DMS153 (cell line): ENCODE measurements at regions not wholly inside any gene's neighbourhood (a gene's known extent, or its start where the extent isn't known, plus 50 kb on each side); places are given as distances from the start of the nearest gene placed in this dataset.
"Not testable (repeated sequence)": the region's sequence is repeated elsewhere in the genome, so short reads cannot be mapped to it uniquely, and the experiment has no call there.

Experiments used
- DNase-seq: peaks from one replicate; lab custom pipeline; 2025; lab: John Stamatoyannopoulos, UW

- DNase-seq = no peak
Observed at GRCh38 chr2:38146907-38147307, 71.0 kb upstream of the CYP1B1 start.

DNA sequence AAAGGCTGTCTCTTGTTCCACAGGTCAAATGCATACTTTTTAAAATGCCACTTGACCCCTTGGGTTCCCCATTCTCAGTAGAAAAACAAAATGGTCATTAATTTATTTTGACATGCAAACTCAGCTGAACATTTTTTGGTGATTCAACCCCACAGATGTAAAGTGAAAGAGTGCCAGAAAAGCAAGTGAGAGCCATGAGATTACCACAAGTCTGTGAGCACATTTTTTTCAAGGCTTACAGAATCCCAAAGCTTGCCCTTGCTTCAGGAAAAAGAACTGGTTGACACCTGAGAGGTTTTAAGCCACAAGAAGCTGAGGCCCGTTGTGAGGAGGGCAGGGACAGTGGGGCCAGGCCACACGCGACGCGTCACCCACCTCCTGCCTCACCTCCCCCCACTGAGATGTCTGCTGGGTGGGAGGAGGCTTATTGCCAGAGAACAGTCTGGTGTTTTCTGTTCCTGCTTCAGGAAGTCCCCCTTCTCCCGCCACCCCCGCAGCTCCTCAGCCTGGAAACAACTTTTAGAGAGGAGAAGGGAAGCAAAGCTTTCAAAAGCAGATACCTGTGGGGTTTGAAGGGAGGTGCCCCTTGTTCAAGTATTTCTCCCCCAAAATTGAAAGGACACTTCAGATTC lies 70.4 kb upstream of the CYP1B1 start:
- DNase-seq = no peak

- no peak for DNase-seq
Observed at GRCh38 chr2:38145236-38145635, 69.3 kb upstream of the CYP1B1 start.

DNA sequence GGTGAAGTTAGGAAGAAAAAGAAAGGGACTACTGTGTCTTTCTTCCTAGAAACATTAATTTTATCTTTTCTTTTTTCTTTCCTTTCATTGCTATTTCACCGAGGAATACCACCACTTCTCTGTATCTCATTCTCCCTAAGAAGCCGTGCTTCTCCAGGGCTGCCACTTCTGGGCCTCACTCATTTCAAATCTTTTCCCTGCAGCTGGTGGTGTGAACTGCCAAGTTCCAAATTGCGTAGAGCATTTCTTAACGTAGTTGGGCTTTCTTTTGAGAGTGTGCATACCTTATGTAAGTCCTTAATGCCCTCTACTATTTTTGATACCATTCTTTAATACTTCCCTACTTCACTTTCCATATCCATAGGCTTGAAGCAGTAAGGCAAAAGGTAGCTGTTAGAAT lies 66.7 kb upstream of the CYP1B1 start:
- DNase-seq = no peak

- DNase-seq = no peak
Observed at GRCh38 chr2:38141501-38141900, 65.5 kb upstream of the CYP1B1 start.

- no peak for DNase-seq
Observed at GRCh38 chr2:38138996-38139395, 63.0 kb upstream of the CYP1B1 start.

DNA sequence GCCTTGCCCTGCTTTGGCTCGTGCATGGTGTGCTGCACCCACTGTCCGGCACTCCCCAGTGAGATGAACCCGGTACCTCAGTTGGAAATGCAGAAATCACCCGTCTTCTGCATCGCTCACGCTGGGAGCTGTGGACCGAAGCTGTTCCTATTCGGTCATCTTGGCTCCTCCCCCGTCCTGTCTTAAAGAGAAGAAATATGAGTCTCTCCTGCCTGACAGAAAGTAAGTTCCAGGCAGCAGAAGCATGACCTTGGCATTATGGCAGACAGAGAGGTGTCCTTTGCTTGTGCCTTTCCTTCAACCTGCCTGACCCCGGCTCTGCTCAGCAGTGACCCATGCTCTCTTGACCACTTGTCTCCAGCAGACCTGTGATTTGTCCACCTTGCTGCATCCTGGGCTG lies 62.5 kb upstream of the CYP1B1 start:
- no peak for DNase-seq

- not testable (repeated sequence) for DNase-seq
Observed at GRCh38 chr2:38137958-38138357, 62.0 kb upstream of the CYP1B1 start.

DNA sequence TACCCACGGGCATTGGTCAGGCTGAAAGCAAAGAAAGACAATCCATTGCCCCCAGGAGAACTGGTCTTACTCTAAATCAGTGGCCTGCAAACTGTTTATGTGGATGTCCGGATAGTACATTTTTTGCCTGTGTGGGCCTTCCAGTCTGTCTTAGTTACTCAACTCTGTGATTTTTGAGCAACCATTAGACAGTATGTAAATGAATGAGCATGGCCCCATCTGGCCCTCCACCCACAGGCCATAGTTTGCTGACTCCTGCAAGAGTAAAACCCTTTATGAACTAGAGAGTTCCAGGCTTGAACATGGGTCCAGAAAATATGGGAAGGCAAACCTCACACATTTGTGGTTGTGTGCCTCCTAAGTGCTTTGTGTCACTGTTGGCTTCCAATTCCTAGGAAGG lies 55.7 kb upstream of the CYP1B1 start:
- no peak for DNase-seq

- no peak for DNase-seq
Observed at GRCh38 chr2:38130876-38131275, 54.9 kb upstream of the CYP1B1 start.

- no peak for DNase-seq
Observed at GRCh38 chr2:38129987-38130386, 54.0 kb upstream of the CYP1B1 start.

DNA sequence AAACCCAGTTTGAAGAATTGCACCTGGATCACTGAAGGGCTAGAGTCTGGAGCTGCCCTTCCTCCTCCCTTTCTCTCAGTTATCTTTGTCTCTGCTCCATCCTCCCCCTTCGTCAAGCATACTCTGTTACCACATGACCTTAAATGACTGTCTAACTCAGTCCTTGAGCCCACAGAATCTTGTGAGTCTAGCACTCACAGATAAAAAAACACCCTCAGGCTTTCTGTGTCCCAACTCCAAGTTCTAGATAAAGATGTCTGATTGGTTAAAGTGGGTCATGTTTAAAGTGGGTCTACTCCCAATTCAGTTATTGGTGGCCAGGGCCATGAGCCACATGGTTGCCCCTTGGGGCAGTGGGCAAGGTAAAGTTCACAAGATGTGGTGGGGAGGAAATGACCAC lies 53.5 kb upstream of the CYP1B1 start:
- DNase-seq = no peak

DNA sequence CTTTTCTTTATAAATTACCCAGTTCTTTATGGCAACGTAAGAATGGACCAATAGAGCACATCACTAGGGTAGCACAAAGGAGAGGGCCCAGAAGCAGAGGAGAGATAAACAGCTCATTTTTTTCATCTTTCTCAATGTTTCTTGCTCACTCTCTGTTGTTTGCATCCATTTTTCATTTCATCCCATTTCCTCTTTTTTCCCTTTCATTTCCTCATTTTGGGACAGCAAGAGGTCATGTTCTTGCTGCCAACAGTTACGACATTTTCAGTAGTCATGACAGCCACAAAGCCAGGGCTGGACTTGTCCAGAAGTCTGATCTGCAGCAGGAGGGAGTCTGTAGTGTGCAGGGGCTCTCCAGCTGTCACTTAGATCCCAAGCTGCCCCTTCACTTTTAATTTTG lies 52.7 kb upstream of the CYP1B1 start:
- no peak for DNase-seq

DNA sequence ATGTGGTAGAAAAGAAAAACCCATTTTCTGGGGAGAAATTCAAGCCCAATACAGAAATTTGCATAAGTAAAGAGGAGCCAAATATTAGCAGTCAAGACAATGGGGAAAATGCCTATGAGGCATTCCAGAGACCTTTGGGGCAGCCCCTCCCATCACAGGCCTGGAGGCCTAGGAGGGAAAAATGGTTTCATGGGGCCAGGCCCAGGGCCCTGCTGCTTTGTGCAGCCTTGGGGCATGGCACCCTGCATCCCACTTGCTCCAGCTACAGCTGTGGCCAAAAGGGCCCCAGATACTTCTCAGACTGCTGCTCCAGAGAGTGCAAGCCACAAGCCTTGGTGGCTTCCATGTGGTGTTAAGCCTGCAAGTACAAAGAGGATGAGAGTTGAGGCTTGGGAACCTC lies 51.3 kb upstream of the CYP1B1 start:
- DNase-seq = no peak

- peak; percentile 7 for DNase-seq
Observed at GRCh38 chr2:38125842-38126241, 49.9 kb upstream of the CYP1B1 start.
